OCI-LY3 (cell line): ENCODE measurements at regions not wholly inside any gene's neighbourhood (a gene's known extent, or its start where the extent isn't known, plus 50 kb on each side); places are given as distances from the start of the nearest gene placed in this dataset.

ENCODE experiments used
- H2AFZ ChIP-seq: fragments of 200-600, 300-600 bp; shearing (Covaris generic); 2 replicates; pipeline ENCODE4 v1.6.0; 2014; ENCODE audit warnings: antibody characterized with exemption, low read depth, low read length
- H3K27ac ChIP-seq: fragments of 200-600, 300-600 bp; sonication (generic); 2 replicates; pipeline ENCODE4 v1.5.1; 2014; ENCODE audit warnings: mild to moderate bottlenecking, low read length, moderate library complexity, mixed read lengths
- H3K27me3 ChIP-seq: fragments of 200-600, 300-600 bp; sonication (generic); 2 replicates; pipeline ENCODE4 v1.6.1; 2014; ENCODE audit warnings: low read depth, low read length, mixed read lengths
- H3K36me3 ChIP-seq: fragments of 200-600, 300-600 bp; sonication (generic); replicated peaks from 2 replicates; pipeline ENCODE3; 2014; ENCODE audit warnings: low read depth, low read length, mixed read lengths
- H3K4me1 ChIP-seq: fragments of 300-600, 200-600 bp; sonication (generic); 2 replicates; pipeline ENCODE4 v1.6.1; 2014; ENCODE audit warnings: low read length, mixed read lengths
- H3K4me2 ChIP-seq: fragments of 200-600, 300-600 bp; sonication (generic); 2 replicates; pipeline ENCODE4 v1.6.1; 2014; ENCODE audit warnings: low read length, mixed read lengths
- H3K4me3 ChIP-seq: fragments of 300-600, 200-600 bp; sonication (generic); 2 replicates; pipeline ENCODE4 v1.5.1; 2014; ENCODE audit warnings: antibody characterized with exemption, mild to moderate bottlenecking, low read length, moderate library complexity
- H3K79me2 ChIP-seq: fragments of 300-600, 200-600 bp; shearing (Covaris generic); 2 replicates; pipeline ENCODE4 v1.6.1; 2014; ENCODE audit warnings: mild to moderate bottlenecking, low read length, mixed read lengths
- H3K9ac ChIP-seq: fragments of 300-600, 200-600 bp; shearing (Covaris generic); 2 replicates; pipeline ENCODE4 v1.6.0; 2014; ENCODE audit warnings: mild to moderate bottlenecking, low read length, moderate library complexity
- H3K9me3 ChIP-seq: fragments of 200-600, 300-600 bp; shearing (Covaris generic); 2 replicates; pipeline ENCODE4 v1.6.1; 2014; ENCODE audit warnings: low read length, mixed read lengths; ENCODE audit not compliant: insufficient read depth
- H4K20me1 ChIP-seq: fragments of 200-600, 300-600 bp; sonication (generic); 2 replicates; pipeline ENCODE4 v1.6.1; 2016; ENCODE audit warnings: low read length, mixed read lengths; ENCODE audit not compliant: insufficient read depth
- CTCF ChIP-seq: fragments of 200-600, 300-600 bp; sonication (generic); IDR thresholded peaks from 2 replicates; pipeline ENCODE4 v1.5.1; 2014; ENCODE audit warnings: antibody characterized with exemption, low read length, low read depth
- EZH2phosphoT487 ChIP-seq: fragments of 200-600 bp; shearing (Covaris generic); IDR thresholded peaks from 2 replicates; pipeline ENCODE4 v1.6.1; 2018; ENCODE audit warnings: antibody characterized with exemption, mixed run types, low read depth

- Histone ChIP-seq H3K9ac (no peak overlapping the region), H3K9me3 (no peaks in the 10 kb centered on the region), H3K27ac (no peak overlapping the region), H3K4me1 (peaks cover 4% of the 10 kb centered on the region; the same call in 1 of the 2 replicates), H3K4me2 (no peak overlapping the region), H3K79me2 (no peaks in the 10 kb centered on the region), H4K20me1 (no peaks in the 10 kb centered on the region), H3K4me3 (no peak overlapping the region), H3K36me3 (no peaks in the 10 kb centered on the region), H3K27me3 (no peaks in the 10 kb centered on the region), H2AFZ (no peak overlapping the region)
- TF ChIP-seq CTCF = no peak
- no peak for TF ChIP-seq EZH2phosphoT487
These were observed 484.3 kb downstream of the NAV3 start for GRCh38 chr12:78315028-78315427.

- no peaks in the 10 kb centered on the region for H3K27me3 ChIP-seq
- no peak overlapping the region for H3K27ac ChIP-seq
- H3K9ac ChIP-seq = no peak overlapping the region
- H3K79me2 ChIP-seq = no peaks in the 10 kb centered on the region
- H3K4me1 ChIP-seq = peaks cover 4% of the 10 kb centered on the region; the same call in 1 of the 2 replicates
- no peak overlapping the region for H2AFZ ChIP-seq
- no peak overlapping the region for H3K4me3 ChIP-seq
- no peak overlapping the region for H3K4me2 ChIP-seq
- H3K36me3 ChIP-seq = no peaks in the 10 kb centered on the region
- no peaks in the 10 kb centered on the region for H4K20me1 ChIP-seq
- H3K9me3 ChIP-seq = no peaks in the 10 kb centered on the region
- TF ChIP-seq CTCF (no peak), EZH2phosphoT487 (no peak)
These were observed 485.4 kb downstream of the NAV3 start for GRCh38 chr12:78316136-78316535.

- Histone ChIP-seq H3K36me3 (no peaks in the 10 kb centered on the region), H4K20me1 (no peaks in the 10 kb centered on the region), H3K4me1 (peaks cover 4% of the 10 kb centered on the region; the same call in 1 of the 2 replicates), H3K27me3 (no peaks in the 10 kb centered on the region), H3K27ac (no peak overlapping the region), H3K9ac (no peak overlapping the region), H2AFZ (no peak overlapping the region), H3K4me2 (no peak overlapping the region), H3K9me3 (no peaks in the 10 kb centered on the region), H3K79me2 (no peaks in the 10 kb centered on the region), H3K4me3 (no peak overlapping the region)
- TF ChIP-seq EZH2phosphoT487 = no peak
- no peak for TF ChIP-seq CTCF
These were observed 486.2 kb downstream of the NAV3 start for GRCh38 chr12:78316631-78317468.

- Histone ChIP-seq H3K36me3 (no peaks in the 10 kb centered on the region), H3K4me3 (no peak overlapping the region), H2AFZ (no peak overlapping the region), H4K20me1 (no peaks in the 10 kb centered on the region), H3K4me2 (no peak overlapping the region), H3K9ac (no peak overlapping the region), H3K9me3 (no peaks in the 10 kb centered on the region), H3K27me3 (no peaks in the 10 kb centered on the region), H3K79me2 (no peaks in the 10 kb centered on the region), H3K27ac (no peak overlapping the region), H3K4me1 (peaks cover 5% of the 10 kb centered on the region)
- TF ChIP-seq CTCF = no peak
- no peak for TF ChIP-seq EZH2phosphoT487
These were observed 491.0 kb downstream of the NAV3 start for GRCh38 chr12:78321696-78322095.
